ENCODE measurements at regions not wholly inside any gene's neighbourhood (a gene's known extent, or its start where the extent isn't known, plus 50 kb on each side); places are given as distances from the start of the nearest gene placed in this dataset.
"Not testable (repeated sequence)": the region's sequence is repeated elsewhere in the genome, so short reads cannot be mapped to it uniquely, and the experiment has no call there.

- Histone ChIP-seq H3K4me3 (no peak overlapping the region), H3K36me3 (no peaks in the 10 kb centered on the region), H3K27ac (no peak overlapping the region), H3K27me3 (no peaks in the 10 kb centered on the region), H3K4me1 (no peaks in the 10 kb centered on the region), H3K9me3 (no peaks in the 10 kb centered on the region)
- ATAC-seq (no peak), DNase-seq (no peak)
- no peak for TF ChIP-seq CTCF (IDR thresholded peaks at IDR 0.05)
- intact Hi-C loops (cut with DNase I) = no loop called here
Measured at GRCh38 chr10:106280896-106281460, 883.5 kb downstream of the SORCS1 start.

- ATAC-seq (no peak), DNase-seq (no peak)
- H3K9me3 ChIP-seq = no peaks in the 10 kb centered on the region
- intact Hi-C loops (cut with DNase I) = no loop called here
- H3K27ac ChIP-seq = no peak overlapping the region
- H3K4me1 ChIP-seq = no peaks in the 10 kb centered on the region
- no peaks in the 10 kb centered on the region for H3K36me3 ChIP-seq
- no peaks in the 10 kb centered on the region for H3K27me3 ChIP-seq
- TF ChIP-seq CTCF (IDR thresholded peaks at IDR 0.05) = no peak
- no peak overlapping the region for H3K4me3 ChIP-seq
Measured at GRCh38 chr10:106278383-106278782, 886.1 kb downstream of the SORCS1 start.

- no peak overlapping the region for H3K4me3 ChIP-seq
- no peaks in the 10 kb centered on the region for H3K36me3 ChIP-seq
- intact Hi-C loops (cut with DNase I) = no loop called here
- ATAC-seq (no peak), DNase-seq (no peak)
- no peak overlapping the region for H3K27ac ChIP-seq
- no peaks in the 10 kb centered on the region for H3K9me3 ChIP-seq
- TF ChIP-seq CTCF (IDR thresholded peaks at IDR 0.05) = no peak
- no peaks in the 10 kb centered on the region for H3K4me1 ChIP-seq
- no peaks in the 10 kb centered on the region for H3K27me3 ChIP-seq
Measured at GRCh38 chr10:106271237-106271636, 893.3 kb downstream of the SORCS1 start.

- ATAC-seq = no peak
- Histone ChIP-seq H3K27ac (no peak overlapping the region), H3K36me3 (no peaks in the 10 kb centered on the region), H3K27me3 (no peaks in the 10 kb centered on the region), H3K9me3 (no peaks in the 10 kb centered on the region), H3K4me3 (no peak overlapping the region), H3K4me1 (no peaks in the 10 kb centered on the region)
- TF ChIP-seq CTCF (IDR thresholded peaks at IDR 0.05) = no peak
- intact Hi-C loops (cut with DNase I) = no loop called here
- DNase-seq = no peak
Measured at GRCh38 chr10:106268000-106268399, 896.5 kb downstream of the SORCS1 start.

GRCh38 chr10:106267591-106267990 is 896.9 kb downstream of the SORCS1 start:
- Histone ChIP-seq H3K27me3 (no peaks in the 10 kb centered on the region), H3K4me3 (no peak overlapping the region), H3K9me3 (no peaks in the 10 kb centered on the region), H3K27ac (no peak overlapping the region), H3K4me1 (no peaks in the 10 kb centered on the region), H3K36me3 (no peaks in the 10 kb centered on the region)
- TF ChIP-seq CTCF (IDR thresholded peaks at IDR 0.05) = no peak
- ATAC-seq = no peak
- peak; percentile 63 for DNase-seq
- intact Hi-C loops (cut with DNase I) = no loop called here

- H3K4me1 ChIP-seq; intact Hi-C loops (cut with DNase I); H3K27ac ChIP-seq; H3K36me3 ChIP-seq; H3K4me3 ChIP-seq; ATAC-seq; DNase-seq; H3K27me3 ChIP-seq; H3K9me3 ChIP-seq: not testable (repeated sequence)
Measured at GRCh38 chr10:106257432-106257831, 907.1 kb downstream of the SORCS1 start.
